HG03139 (cell line): ENCODE measurements at regions not wholly inside any gene's neighbourhood (a gene's known extent, or its start where the extent isn't known, plus 50 kb on each side); places are given as distances from the start of the nearest gene placed in this dataset.
"Not testable (repeated sequence)": the region's sequence is repeated elsewhere in the genome, so short reads cannot be mapped to it uniquely, and the experiment has no call there.

Experiments used
- ATAC-seq: cut with Tn5 transposase; IDR thresholded peaks from one replicate; pipeline ENCODE4 v1.9.1; 2021; ENCODE audit not compliant: unreplicated experiment

- no peak for ATAC-seq
Measured at GRCh38 chr10:64374346-64374745, 853.1 kb downstream of the REEP3 start.

- ATAC-seq = no peak
Measured at GRCh38 chr10:64376167-64376566, 855.0 kb downstream of the REEP3 start.

GRCh38 chr10:64379898-64380297 is 858.7 kb downstream of the REEP3 start:
- ATAC-seq = no peak

GRCh38 chr10:64385355-64385754 is 864.2 kb downstream of the REEP3 start:
- no peak for ATAC-seq

- ATAC-seq = no peak
Measured at GRCh38 chr10:64394744-64395143, 873.5 kb downstream of the REEP3 start.

GRCh38 chr10:64396105-64396708 is 875.0 kb downstream of the REEP3 start:
- ATAC-seq = no peak

- ATAC-seq = no peak
Measured at GRCh38 chr10:64397125-64397524, 875.9 kb downstream of the REEP3 start.

DNA sequence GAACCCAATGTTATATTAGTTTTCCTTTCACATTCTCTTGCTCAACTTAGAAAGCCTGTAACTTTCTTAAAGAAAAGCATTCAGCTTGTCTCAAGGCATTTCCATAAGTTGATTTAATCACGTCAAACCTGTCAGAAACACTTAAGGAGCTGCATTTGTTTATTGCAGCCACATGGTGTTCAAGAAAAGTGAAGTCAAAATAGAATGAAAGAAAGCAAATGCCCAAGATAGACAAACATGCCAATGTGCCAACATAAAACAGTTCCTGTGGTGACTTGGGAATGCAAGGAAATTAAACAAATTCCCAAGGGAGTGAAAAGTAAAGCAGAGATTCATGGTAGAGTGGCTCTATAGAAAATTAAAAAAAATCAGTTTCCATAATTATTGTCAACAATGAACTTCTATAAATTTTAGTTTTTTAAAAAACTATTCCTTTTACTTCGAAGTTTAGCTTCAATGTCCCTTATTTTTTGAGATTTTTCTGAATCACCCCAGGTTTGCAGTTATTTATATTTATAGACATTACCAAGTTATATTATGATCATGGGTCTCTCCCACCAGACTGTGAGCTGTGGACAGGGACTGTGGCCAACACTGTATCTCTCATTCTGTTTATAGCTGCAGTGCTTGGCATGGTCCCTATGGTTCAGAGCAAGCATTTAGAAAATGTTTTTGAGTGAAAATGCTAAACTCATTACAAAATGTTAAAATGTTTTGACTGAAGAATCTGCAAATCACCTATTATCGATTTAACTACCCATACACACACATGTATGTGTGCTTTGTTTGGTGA is 887.4 kb downstream of the REEP3 start:
- no peak for ATAC-seq

DNA sequence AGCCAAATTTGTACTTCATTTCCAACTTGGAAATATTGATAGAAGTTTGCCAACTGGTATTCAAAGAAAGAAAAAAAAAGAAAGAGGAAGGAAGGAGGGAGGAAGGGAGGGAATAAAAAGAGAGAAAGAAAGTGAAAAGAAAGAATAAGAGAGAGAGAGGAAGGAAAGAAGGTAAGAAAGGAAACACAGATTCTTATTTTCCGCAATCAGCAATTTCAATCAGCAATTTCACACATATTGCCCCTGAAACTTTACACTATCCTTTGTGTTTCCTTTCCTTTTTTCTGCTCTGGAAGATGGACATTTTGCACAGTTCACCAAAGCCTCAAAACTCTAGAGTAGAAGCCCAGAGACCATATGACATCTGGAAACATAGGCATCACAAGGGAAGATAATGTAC is 888.1 kb downstream of the REEP3 start:
- ATAC-seq = no peak

DNA sequence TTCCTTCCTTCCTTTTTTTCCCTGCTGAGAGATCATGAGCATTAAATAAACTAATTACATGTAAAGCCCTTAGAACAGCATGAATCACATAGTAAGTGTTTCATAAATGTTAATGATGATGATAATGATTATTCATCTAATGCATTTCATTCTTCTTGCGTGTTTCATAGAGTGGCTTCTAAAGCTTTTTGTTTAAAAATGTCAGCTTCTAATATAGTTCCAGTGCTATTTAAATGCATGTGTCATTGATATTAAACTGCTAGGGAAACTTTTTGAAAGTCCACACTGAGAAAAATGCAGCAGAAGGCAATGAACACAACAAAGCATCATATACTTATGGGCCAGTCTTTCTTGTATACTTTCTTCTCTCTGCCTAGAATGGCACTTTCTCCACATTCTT is 894.8 kb downstream of the REEP3 start:
- no peak for ATAC-seq

GRCh38 chr10:64419461-64419860 is 898.3 kb downstream of the REEP3 start:
- ATAC-seq = no peak

DNA sequence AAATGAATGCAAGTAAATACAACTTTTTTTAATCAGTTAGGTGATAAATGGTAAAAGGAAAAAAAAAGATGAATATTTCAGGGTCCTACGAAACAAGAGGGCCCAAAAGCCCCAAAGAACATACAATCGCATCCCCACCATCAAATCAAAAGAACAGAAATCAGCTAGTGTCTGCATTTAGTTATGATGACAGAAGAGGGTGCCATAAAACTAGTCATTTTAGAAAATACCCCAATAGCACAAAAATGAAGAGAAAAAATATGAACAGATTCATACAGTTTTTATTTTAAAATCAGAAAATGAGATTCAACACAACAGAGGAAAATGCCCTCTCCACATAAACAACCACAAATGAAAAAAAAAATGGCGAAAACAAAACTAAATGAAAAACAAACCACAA is 905.5 kb downstream of the REEP3 start:
- no peak for ATAC-seq

GRCh38 chr10:64430690-64431323 is 909.6 kb downstream of the REEP3 start:
- no peak for ATAC-seq

DNA sequence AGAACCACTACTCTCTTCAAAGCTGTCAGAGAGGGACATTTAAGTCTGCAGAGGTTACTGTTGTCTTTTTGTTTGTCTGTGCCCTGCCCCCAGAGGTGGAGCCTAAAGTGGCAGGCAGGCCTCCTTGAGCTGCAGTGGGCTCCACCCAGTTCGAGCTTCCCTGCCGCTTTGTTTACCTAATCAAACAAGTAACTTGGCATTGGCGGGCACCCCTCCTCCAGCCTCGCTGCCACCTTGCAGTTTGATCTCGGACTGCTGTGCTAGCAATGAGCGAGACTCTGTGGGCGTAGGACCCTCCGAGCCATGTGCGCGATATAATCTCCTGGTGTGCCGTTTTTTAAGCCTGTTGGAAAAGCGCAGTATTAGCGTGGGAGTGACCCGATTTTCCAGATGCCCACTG is 920.7 kb downstream of the REEP3 start:
- not testable (repeated sequence) for ATAC-seq

DNA sequence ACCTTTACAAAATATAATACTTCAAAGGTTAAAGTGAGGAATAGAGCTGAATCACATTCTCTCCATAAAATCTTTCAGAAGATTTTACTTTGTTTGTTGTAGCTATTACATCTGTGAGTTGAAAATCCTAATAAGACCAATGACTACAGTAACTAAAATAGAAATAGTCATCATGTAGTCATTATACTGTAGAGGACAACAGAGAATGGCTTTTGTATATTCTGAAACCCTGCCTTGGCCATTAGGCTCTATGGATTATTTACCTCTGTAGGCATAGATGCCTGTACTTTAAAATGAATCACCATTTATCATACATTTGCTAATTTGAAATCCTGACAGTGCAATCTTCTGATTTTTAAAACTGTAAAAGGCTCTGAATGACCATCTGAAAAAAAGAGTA is 923.0 kb downstream of the REEP3 start:
- no peak for ATAC-seq

GRCh38 chr10:64444564-64444963 is 923.4 kb downstream of the REEP3 start:
- no peak for ATAC-seq

- ATAC-seq = no peak
Measured at GRCh38 chr10:64449603-64450002, 928.4 kb downstream of the REEP3 start.

- ATAC-seq = no peak
Measured at GRCh38 chr10:64450312-64450711, 929.1 kb downstream of the REEP3 start.

- ATAC-seq = no peak
Measured at GRCh38 chr10:64454962-64455361, 933.8 kb downstream of the REEP3 start.

GRCh38 chr10:64458306-64458705 is 937.1 kb downstream of the REEP3 start:
- no peak for ATAC-seq

DNA sequence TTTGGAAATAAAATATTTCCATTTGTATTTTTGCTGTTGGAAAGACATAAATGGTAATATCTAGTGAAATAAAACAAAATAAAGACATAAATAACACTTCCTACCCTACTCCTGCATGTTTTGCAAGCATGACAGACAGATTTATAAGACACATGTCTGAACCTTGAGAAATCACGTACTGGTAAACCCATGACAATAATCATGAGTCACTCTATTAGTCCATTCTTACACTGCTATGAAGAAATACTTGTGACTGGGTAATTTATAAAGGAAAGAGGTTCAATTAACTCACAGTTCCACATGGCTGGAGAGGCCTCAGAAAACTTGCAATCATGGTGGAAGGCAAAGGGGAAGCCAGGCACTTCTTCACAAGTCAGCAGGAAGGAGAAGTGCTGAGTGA is 942.2 kb downstream of the REEP3 start:
- ATAC-seq = no peak

DNA sequence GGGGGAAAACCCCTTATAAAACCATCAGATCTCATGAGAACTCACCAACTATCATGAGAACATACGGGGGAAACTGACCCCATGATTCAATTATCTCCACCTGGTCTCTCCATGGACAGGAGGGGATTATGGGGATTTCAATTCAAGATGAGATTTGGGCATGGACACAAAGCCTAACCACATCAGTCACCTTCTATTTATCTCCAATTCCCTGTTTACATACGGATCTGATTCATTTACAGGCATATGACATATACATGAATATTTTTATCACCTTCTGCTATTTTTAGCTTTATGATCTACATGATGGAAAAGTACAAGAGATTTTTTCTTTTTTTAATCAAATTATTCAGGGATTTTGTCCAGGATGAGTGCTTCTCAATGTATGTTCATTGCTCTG is 944.5 kb downstream of the REEP3 start:
- ATAC-seq = no peak
